ENCODE measurements at regions not wholly inside any gene's neighbourhood (a gene's known extent, or its start where the extent isn't known, plus 50 kb on each side); places are given as distances from the start of the nearest gene placed in this dataset.

DNA sequence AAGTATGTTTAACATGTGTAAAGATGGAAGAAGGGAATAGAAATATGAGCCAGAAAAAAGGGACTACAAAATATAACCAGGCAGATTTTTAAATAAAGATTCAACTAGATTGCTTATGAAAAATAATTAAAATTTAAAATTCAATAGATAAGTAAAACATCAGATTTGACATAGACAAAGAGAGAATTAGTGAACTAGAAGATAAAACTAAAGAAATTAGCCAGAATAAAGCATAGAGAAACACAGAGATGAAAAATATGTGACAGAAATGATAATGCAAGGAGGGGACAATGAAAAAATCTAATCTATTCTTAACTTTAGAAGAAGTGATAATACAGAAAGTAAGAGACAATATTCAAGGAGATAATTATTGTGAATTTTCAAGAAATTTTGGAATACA lies 222.6 kb upstream of the PMFBP1 start:
- TF ChIP-seq POLR2A (IDR thresholded peaks at IDR 0.05) = no peak
- TF ChIP-seq, protein P1, sequence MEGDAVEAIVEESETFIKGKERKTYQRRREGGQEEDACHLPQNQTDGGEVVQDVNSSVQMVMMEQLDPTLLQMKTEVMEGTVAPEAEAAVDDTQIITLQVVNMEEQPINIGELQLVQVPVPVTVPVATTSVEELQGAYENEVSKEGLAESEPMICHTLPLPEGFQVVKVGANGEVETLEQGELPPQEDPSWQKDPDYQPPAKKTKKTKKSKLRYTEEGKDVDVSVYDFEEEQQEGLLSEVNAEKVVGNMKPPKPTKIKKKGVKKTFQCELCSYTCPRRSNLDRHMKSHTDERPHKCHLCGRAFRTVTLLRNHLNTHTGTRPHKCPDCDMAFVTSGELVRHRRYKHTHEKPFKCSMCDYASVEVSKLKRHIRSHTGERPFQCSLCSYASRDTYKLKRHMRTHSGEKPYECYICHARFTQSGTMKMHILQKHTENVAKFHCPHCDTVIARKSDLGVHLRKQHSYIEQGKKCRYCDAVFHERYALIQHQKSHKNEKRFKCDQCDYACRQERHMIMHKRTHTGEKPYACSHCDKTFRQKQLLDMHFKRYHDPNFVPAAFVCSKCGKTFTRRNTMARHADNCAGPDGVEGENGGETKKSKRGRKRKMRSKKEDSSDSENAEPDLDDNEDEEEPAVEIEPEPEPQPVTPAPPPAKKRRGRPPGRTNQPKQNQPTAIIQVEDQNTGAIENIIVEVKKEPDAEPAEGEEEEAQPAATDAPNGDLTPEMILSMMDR (IDR thresholded peaks at IDR 0.05) = no peak
